Eye (tissue), 1 donor: ENCODE measurements at regions not wholly inside any gene's neighbourhood (a gene's known extent, or its start where the extent isn't known, plus 50 kb on each side); places are given as distances from the start of the nearest gene placed in this dataset.

Experiments used
- DNase-seq: peaks from one replicate; pipeline ENCODE4 v3.0.0-alpha.2; 2015

DNA sequence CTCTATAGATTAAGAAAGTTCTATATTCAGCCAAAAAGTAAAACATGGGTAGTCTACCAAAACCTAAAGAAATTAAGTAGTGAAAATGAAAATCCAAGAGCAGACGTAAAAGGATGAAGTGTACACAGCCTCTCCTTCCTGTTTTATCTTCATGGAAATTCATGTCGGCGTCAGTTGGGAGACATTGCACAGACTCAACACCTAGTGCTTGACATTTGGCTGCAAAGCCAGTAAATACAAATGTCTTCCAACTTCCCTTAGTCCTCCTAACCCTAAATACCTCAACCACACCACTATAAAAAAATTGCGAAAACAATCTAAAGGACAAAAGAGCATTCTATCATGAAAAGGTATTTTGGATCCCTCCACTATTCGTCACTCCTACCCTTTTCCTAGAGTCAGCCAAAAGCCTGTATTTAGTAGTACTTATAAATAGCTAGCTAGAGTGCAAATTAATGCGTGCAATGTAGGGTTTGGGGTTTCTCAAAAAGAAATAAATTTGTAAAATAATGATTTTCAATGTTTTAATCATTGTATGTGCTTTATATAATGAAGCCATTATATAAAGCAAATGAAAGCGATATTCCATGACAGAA is 56.4 kb upstream of the TRPC4 start:
- no peak for DNase-seq

- DNase-seq = no peak
Measured at GRCh38 chr13:37923236-37923635, 53.7 kb upstream of the TRPC4 start.

GRCh38 chr13:37919329-37919880 is 49.8 kb upstream of the TRPC4 start:
- DNase-seq = no peak
